ENCODE measurements at regions not wholly inside any gene's neighbourhood (a gene's known extent, or its start where the extent isn't known, plus 50 kb on each side); places are given as distances from the start of the nearest gene placed in this dataset.
"Not testable (repeated sequence)": the region's sequence is repeated elsewhere in the genome, so short reads cannot be mapped to it uniquely, and the experiment has no call there.

- Histone ChIP-seq H3K36me3 (ENCODE audit: control insufficient read depth, insufficient read depth, low read length) (no peaks in the 10 kb centered on the region), H3K27me3 (ENCODE audit: control insufficient read depth, insufficient read depth, low read length) (no peaks in the 10 kb centered on the region), H3K4me1 (ENCODE audit: control insufficient read depth, insufficient read depth, low read length, poor library complexity, severe bottlenecking) (no peaks in the 10 kb centered on the region), H3K27ac (ENCODE audit: insufficient read depth, low read length, poor library complexity, severe bottlenecking) (no peak overlapping the region), H3K9me3 (ENCODE audit: control insufficient read depth in 2 of 2, low read length in 2 of 2) (no peaks in the 10 kb centered on the region), H3K4me3 (ENCODE audit: low read depth, low read length) (no peak overlapping the region)
- no peak overlapping the region for H3K4me3 Mint-ChIP-seq
- DNase-seq (no peak), ATAC-seq (ENCODE audit: low read depth in 2 of 2) (no peak)
- no peaks in the 10 kb centered on the region for H3K27me3 Mint-ChIP-seq
- H3K9me3 Mint-ChIP-seq: peaks cover 0 to 1% (median 0%) of the 10 kb centered on the region in 7 donors
- peak overlapping the region in 1 of 3 donors; percentile 9 for H3K27ac Mint-ChIP-seq
- H3K36me3 Mint-ChIP-seq: no peaks in the 10 kb centered on the region
- H3K4me1 Mint-ChIP-seq: no peaks in the 10 kb centered on the region
These were observed 161.7 kb downstream of the SMARCA1 start for GRCh38 chrX:129361576-129361975.

- no peaks in the 10 kb centered on the region for H3K27me3 Mint-ChIP-seq
- DNase-seq (peak; percentile 1 to 63 (median 33)), ATAC-seq (ENCODE audit: low read depth in 2 of 2) (no peak)
- Histone ChIP-seq H3K27me3 (ENCODE audit: control insufficient read depth, insufficient read depth, low read length) (no peaks in the 10 kb centered on the region), H3K9me3 (ENCODE audit: control insufficient read depth in 2 of 2, low read length in 2 of 2) (no peaks in the 10 kb centered on the region), H3K27ac (ENCODE audit: insufficient read depth, low read length, poor library complexity, severe bottlenecking) (no peak overlapping the region), H3K4me1 (ENCODE audit: control insufficient read depth, insufficient read depth, low read length, poor library complexity, severe bottlenecking) (no peaks in the 10 kb centered on the region), H3K36me3 (ENCODE audit: control insufficient read depth, insufficient read depth, low read length) (no peaks in the 10 kb centered on the region), H3K4me3 (ENCODE audit: low read depth, low read length) (no peak overlapping the region)
- H3K9me3 Mint-ChIP-seq: peaks cover 0 to 1% (median 0%) of the 10 kb centered on the region in 7 donors
- no peak overlapping the region for H3K27ac Mint-ChIP-seq
- no peaks in the 10 kb centered on the region for H3K4me1 Mint-ChIP-seq
- H3K36me3 Mint-ChIP-seq: no peaks in the 10 kb centered on the region
- no peak overlapping the region for H3K4me3 Mint-ChIP-seq
These were observed 163.1 kb downstream of the SMARCA1 start for GRCh38 chrX:129360175-129360574.

- Mint-ChIP-seq H3K9me3 (peaks cover 0 to 1% (median 0%) of the 10 kb centered on the region in 7 donors), H3K4me3 (no peak overlapping the region), H3K36me3 (no peaks in the 10 kb centered on the region), H3K4me1 (no peaks in the 10 kb centered on the region), H3K27ac (no peak overlapping the region), H3K27me3 (no peaks in the 10 kb centered on the region)
- Histone ChIP-seq H3K4me3 (ENCODE audit: low read depth, low read length) (no peak overlapping the region), H3K9me3 (ENCODE audit: control insufficient read depth in 2 of 2, low read length in 2 of 2) (no peaks in the 10 kb centered on the region), H3K4me1 (ENCODE audit: control insufficient read depth, insufficient read depth, low read length, poor library complexity, severe bottlenecking) (no peaks in the 10 kb centered on the region), H3K27me3 (ENCODE audit: control insufficient read depth, insufficient read depth, low read length) (no peaks in the 10 kb centered on the region), H3K27ac (ENCODE audit: insufficient read depth, low read length, poor library complexity, severe bottlenecking) (no peak overlapping the region), H3K36me3 (ENCODE audit: control insufficient read depth, insufficient read depth, low read length) (no peaks in the 10 kb centered on the region)
- DNase-seq (no peak), ATAC-seq (ENCODE audit: low read depth in 2 of 2) (no peak)
These were observed 164.0 kb downstream of the SMARCA1 start for GRCh38 chrX:129359269-129359668.

GRCh38 chrX:129357428-129357827 lies 165.9 kb downstream of the SMARCA1 start:
- H3K36me3 Mint-ChIP-seq; H3K27ac Mint-ChIP-seq; H3K27ac ChIP-seq (ENCODE audit: insufficient read depth, low read length, poor library complexity, severe bottlenecking); H3K9me3 ChIP-seq (ENCODE audit: control insufficient read depth in 2 of 2, low read length in 2 of 2); H3K4me3 Mint-ChIP-seq; H3K4me1 ChIP-seq (ENCODE audit: control insufficient read depth, insufficient read depth, low read length, poor library complexity, severe bottlenecking); H3K4me1 Mint-ChIP-seq; H3K27me3 ChIP-seq (ENCODE audit: control insufficient read depth, insufficient read depth, low read length); H3K27me3 Mint-ChIP-seq; H3K36me3 ChIP-seq (ENCODE audit: control insufficient read depth, insufficient read depth, low read length); H3K9me3 Mint-ChIP-seq; H3K4me3 ChIP-seq (ENCODE audit: low read depth, low read length); DNase-seq; ATAC-seq (ENCODE audit: low read depth in 2 of 2): not testable (repeated sequence)

- H3K27me3 Mint-ChIP-seq: peaks cover 4% of the 10 kb centered on the region
- no peak overlapping the region for H3K27ac Mint-ChIP-seq
- H3K4me3 ChIP-seq (ENCODE audit: low read depth, low read length): no peak overlapping the region
- DNase-seq (no peak), ATAC-seq (ENCODE audit: low read depth in 2 of 2) (no peak)
- no peaks in the 10 kb centered on the region for H3K27me3 ChIP-seq (ENCODE audit: control insufficient read depth, insufficient read depth, low read length)
- H3K4me1 ChIP-seq (ENCODE audit: control insufficient read depth, insufficient read depth, low read length, poor library complexity, severe bottlenecking): no peaks in the 10 kb centered on the region
- no peak overlapping the region for H3K27ac ChIP-seq (ENCODE audit: insufficient read depth, low read length, poor library complexity, severe bottlenecking)
- peaks cover 0 to 12% (median 4%) of the 10 kb centered on the region in 7 donors for H3K9me3 Mint-ChIP-seq
- no peaks in the 10 kb centered on the region for H3K9me3 ChIP-seq (ENCODE audit: control insufficient read depth in 2 of 2, low read length in 2 of 2)
- H3K36me3 Mint-ChIP-seq: no peaks in the 10 kb centered on the region
- H3K36me3 ChIP-seq (ENCODE audit: control insufficient read depth, insufficient read depth, low read length): no peaks in the 10 kb centered on the region
- H3K4me3 Mint-ChIP-seq: no peak overlapping the region
- no peaks in the 10 kb centered on the region for H3K4me1 Mint-ChIP-seq
These were observed 176.0 kb downstream of the SMARCA1 start for GRCh38 chrX:129347291-129347690.

- no peak overlapping the region for H3K27ac ChIP-seq (ENCODE audit: insufficient read depth, low read length, poor library complexity, severe bottlenecking)
- H3K4me3 Mint-ChIP-seq: no peak overlapping the region
- H3K4me3 ChIP-seq (ENCODE audit: low read depth, low read length): no peak overlapping the region
- peaks cover 4% of the 10 kb centered on the region for H3K27me3 Mint-ChIP-seq
- H3K36me3 Mint-ChIP-seq: no peaks in the 10 kb centered on the region
- no peak overlapping the region for H3K27ac Mint-ChIP-seq
- no peaks in the 10 kb centered on the region for H3K36me3 ChIP-seq (ENCODE audit: control insufficient read depth, insufficient read depth, low read length)
- no peaks in the 10 kb centered on the region for H3K9me3 ChIP-seq (ENCODE audit: control insufficient read depth in 2 of 2, low read length in 2 of 2)
- H3K9me3 Mint-ChIP-seq: peaks cover 0 to 12% (median 4%) of the 10 kb centered on the region in 7 donors
- H3K4me1 Mint-ChIP-seq: no peaks in the 10 kb centered on the region
- no peaks in the 10 kb centered on the region for H3K4me1 ChIP-seq (ENCODE audit: control insufficient read depth, insufficient read depth, low read length, poor library complexity, severe bottlenecking)
- no peak for DNase-seq
- H3K27me3 ChIP-seq (ENCODE audit: control insufficient read depth, insufficient read depth, low read length): no peaks in the 10 kb centered on the region
- no peak for ATAC-seq (ENCODE audit: low read depth in 2 of 2)
These were observed 176.7 kb downstream of the SMARCA1 start for GRCh38 chrX:129346574-129346973.

GRCh38 chrX:129337264-129337663 lies 186.0 kb downstream of the SMARCA1 start:
- not testable (repeated sequence) for H3K4me1 ChIP-seq (ENCODE audit: control insufficient read depth, insufficient read depth, low read length, poor library complexity, severe bottlenecking); ATAC-seq (ENCODE audit: low read depth in 2 of 2); H3K27me3 Mint-ChIP-seq; H3K4me3 Mint-ChIP-seq; H3K4me1 Mint-ChIP-seq; H3K4me3 ChIP-seq (ENCODE audit: low read depth, low read length); H3K36me3 Mint-ChIP-seq; H3K27me3 ChIP-seq (ENCODE audit: control insufficient read depth, insufficient read depth, low read length); DNase-seq; H3K27ac ChIP-seq (ENCODE audit: insufficient read depth, low read length, poor library complexity, severe bottlenecking); H3K36me3 ChIP-seq (ENCODE audit: control insufficient read depth, insufficient read depth, low read length); H3K9me3 ChIP-seq (ENCODE audit: control insufficient read depth in 2 of 2, low read length in 2 of 2); H3K27ac Mint-ChIP-seq
- peaks cover 0 to 11% (median 1%) of the 10 kb centered on the region in 7 donors for H3K9me3 Mint-ChIP-seq

GRCh38 chrX:129323115-129323514 lies 200.2 kb downstream of the SMARCA1 start:
- peaks cover 0 to 1% of the 10 kb centered on the region in 2 experiments for H3K9me3 ChIP-seq (ENCODE audit: control insufficient read depth in 2 of 2, low read length in 2 of 2)
- H3K4me3 ChIP-seq (ENCODE audit: low read depth, low read length): no peak overlapping the region
- ATAC-seq (ENCODE audit: low read depth in 2 of 2): no peak
- no peak overlapping the region for H3K4me3 Mint-ChIP-seq
- H3K27me3 Mint-ChIP-seq: no peaks in the 10 kb centered on the region
- no peaks in the 10 kb centered on the region for H3K27me3 ChIP-seq (ENCODE audit: control insufficient read depth, insufficient read depth, low read length)
- peaks cover 0 to 3% (median 0%) of the 10 kb centered on the region in 7 donors for H3K9me3 Mint-ChIP-seq
- DNase-seq: no peak
- H3K4me1 ChIP-seq (ENCODE audit: control insufficient read depth, insufficient read depth, low read length, poor library complexity, severe bottlenecking): no peaks in the 10 kb centered on the region
- H3K27ac Mint-ChIP-seq: no peak overlapping the region
- H3K36me3 ChIP-seq (ENCODE audit: control insufficient read depth, insufficient read depth, low read length): no peaks in the 10 kb centered on the region
- H3K36me3 Mint-ChIP-seq: peaks cover 2% of the 10 kb centered on the region
- H3K27ac ChIP-seq (ENCODE audit: insufficient read depth, low read length, poor library complexity, severe bottlenecking): no peak overlapping the region
- no peaks in the 10 kb centered on the region for H3K4me1 Mint-ChIP-seq
